Occipital lobe (tissue), 1 donor: ENCODE measurements at regions not wholly inside any gene's neighbourhood (a gene's known extent, or its start where the extent isn't known, plus 50 kb on each side); places are given as distances from the start of the nearest gene placed in this dataset.

Experiments
- DNase-seq: peaks from one replicate; lab custom pipeline; 2025; lab: John Stamatoyannopoulos, UW

DNA sequence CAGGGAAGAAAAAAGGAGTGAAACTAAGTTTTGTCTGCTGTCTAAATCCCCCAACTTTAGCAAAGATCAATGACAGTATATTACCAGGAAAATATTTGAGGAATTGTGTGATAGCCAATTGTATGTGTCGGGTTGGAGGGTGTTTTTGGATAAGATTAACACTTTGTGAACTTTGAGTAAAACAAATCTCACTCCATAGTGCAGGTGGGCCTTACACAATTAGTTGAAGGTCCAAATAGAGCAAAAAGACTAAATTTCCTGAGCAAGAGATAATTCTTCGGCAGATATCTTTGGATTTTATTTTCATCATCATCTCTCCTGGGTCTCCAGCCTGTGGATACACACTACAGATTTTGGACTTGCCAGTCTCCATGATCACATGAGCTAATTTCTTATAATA lies 152.8 kb upstream of the CWC22 start:
- DNase-seq = no peak

DNA sequence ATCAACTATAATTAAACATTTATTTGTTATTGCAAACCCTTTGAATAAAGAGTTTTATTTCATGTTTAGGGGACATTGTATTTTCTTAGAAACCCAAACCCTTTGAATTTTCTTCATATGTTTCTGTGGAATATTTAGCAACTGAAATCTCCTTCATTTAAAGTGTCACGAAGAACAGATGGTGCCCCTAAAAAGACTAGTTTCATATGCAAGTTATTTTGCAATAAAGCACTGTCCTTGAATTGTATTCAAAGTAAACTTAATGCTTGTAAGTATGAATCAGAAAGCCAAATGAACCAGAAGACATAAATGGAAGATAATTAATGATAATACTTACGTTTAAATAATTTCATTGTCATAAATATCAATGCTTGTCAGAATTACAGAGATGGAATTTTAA lies 151.9 kb upstream of the CWC22 start:
- DNase-seq = no peak

DNA sequence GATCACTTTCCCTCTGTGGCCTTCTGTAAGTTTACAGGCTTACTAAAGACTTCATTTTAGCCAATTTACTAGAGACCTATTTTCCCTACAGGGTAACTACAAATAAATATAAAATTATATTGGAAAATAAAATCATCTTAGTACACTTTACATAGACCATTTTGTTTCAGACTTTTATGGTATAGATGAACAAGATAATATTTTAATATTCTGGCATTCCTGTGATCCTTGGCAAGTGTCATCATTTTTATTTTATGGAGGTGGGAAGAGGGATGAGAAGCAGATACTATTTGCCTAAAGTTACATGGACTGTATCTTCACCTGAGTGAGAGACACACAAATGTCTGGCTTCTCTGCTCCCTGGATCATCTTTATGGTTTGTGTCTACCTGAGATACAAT lies 149.6 kb upstream of the CWC22 start:
- DNase-seq = no peak

DNA sequence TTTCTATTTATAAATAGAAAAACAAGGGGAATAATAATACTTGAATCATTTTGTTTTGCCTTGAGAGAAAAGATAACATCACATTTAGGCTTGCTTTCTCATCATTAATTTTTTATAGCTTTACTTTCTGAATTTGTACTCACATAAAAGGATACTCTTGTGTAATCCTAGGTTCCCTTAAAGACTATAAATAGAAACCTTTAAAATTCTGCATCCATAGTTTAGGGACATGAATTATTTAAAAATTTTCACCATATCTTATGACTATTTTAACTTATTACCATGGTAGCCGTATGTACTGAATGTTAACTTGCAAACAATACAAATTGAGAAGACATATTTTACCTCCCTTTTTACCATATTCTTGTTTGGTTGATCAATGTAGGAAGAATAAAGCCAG lies 143.5 kb upstream of the CWC22 start:
- no peak for DNase-seq

DNA sequence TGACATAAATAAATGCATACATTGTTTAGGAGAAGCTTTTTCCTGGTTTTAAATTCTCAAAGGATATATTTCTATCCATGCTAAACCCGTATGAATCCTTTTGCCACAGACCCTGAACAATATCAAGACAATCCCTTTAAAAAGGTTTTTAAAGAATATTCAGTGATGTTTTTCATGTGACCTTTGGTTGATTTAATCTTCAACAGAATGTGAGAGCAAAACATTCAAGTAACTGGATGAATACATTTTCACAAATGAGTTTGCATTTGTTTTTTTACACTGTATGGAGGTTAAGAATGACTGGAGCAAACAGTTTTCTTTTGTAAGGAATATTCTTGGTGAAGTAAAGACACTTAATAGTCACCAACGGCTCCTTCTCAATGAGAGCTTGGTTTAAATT lies 139.4 kb upstream of the CWC22 start:
- no peak for DNase-seq

DNA sequence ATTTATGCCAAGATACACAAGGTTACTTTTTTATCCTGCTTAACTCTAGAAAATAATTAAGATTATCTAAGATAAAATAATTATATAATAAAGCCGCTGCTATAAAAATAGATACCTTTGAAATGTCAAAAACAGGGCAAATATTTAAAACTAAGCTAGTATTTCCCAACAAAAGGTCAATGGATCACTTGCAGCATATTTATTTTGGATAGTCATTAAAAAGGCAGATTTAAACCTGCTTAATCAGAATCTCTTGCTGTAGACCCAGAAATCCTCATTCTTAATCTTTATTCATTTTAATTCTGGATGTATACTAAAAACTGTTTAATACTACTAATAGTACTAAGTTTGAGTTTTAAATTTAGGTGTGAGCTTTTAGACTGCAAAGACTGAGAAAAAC lies 139.0 kb upstream of the CWC22 start:
- DNase-seq = no peak

DNA sequence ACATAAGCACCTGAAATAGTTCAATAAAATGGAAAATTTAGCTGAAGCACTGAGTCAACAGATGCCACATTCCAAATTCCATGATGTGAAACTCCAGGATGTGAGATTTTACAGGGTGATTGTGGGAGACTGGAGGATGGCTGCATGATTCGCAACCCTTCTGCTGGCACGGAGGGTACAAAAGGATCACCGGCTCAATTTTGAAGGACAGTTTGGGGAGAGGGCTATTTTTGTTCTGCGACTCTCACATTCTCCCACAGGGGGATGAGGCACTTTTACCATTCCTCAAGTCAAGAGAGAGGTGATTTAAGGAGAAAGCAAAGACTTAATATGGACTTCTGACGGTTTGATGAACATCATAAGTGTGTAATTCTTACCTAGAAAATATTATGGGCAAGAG lies 138.1 kb upstream of the CWC22 start:
- DNase-seq = no peak

DNA sequence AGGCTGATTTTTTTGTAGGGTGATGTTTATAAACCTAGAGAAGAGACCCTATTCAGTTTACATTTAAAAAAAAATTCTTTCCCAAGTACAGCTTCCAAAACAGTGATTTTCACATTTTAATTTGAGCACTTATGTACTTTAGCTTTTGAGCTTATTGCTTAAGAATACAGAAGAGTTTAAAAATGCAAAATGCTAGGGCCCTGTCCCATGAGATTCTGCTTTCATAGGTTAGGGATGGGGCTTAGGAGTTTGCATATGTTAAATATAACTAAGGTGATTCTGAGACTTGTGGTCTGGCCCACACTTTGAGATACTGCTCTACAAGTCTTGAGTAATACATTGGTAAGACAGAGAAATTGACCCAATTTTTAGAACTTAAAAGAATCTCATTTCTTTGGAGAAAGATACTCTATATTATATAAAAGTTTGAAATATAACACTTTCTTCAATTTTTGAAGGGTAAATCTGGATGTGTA lies 137.3 kb upstream of the CWC22 start:
- DNase-seq = no peak

DNA sequence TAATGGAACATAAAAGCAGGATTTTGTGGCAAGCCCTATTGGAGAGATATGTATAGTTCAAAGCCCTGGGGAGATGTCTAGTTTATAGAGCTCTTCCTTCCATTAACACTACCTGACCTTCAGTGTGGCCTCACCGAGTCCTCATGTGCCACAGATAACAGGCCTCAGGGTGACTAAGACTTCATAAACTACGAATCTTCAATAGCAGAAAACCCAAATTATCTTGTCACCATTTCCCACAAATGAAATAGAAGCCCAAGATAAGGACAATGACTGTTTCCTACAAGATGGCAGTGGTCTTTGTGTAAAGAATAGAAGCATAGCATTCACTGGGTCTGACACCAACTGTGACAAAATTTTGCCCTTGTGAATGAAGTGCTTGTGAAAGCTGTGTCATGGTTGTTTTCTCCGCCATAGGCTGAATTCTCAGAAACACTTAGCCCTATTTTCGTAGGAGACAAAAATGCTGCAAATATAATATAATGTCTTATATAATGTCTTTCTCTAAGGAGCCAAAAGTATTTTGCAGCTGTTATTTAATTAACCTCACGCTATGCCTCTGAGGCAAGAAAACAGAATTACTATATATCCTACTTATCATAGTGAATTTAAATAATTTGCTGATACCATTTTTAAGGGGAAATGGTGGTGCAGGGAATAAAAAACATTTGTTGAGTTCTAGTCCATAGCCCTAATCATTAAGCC lies 136.7 kb upstream of the CWC22 start:
- no peak for DNase-seq

DNA sequence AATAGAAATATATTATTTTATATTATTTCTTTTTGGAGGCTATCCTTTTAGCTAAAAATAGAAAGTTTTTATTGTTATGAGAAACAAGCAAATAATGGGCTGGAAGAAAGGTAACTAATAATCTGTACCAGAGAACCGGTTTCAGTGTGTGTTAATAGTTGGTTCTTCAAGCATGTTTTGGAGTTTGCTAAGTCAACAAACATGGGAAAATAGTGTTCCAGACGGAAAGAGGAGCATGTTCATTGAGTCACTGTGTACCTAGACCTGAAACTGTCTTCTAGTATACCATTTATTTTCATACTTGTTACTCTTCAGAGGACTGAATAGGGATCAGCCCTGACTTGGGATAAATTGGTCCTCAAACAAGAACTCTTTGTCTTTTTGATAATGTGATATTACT lies 134.5 kb upstream of the CWC22 start:
- no peak for DNase-seq

DNA sequence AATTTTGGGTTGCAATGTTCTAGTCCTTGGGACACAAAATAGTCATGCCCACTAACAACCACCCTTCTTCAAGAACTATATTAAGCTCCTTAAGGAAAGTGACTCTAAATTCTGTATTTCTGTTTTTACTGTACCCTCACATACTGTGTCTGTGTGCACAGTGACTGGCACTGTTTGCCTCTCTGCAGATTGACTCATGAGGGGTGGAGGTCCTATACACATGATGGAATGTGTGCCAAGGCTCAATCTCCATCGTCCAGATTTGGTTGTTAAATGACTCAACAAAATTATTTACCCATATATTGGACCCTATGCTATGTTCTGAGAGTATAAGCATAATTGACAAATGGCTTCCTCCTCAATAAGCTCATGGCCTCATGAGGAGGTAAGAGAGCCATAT lies 126.6 kb upstream of the CWC22 start:
- DNase-seq = no peak

DNA sequence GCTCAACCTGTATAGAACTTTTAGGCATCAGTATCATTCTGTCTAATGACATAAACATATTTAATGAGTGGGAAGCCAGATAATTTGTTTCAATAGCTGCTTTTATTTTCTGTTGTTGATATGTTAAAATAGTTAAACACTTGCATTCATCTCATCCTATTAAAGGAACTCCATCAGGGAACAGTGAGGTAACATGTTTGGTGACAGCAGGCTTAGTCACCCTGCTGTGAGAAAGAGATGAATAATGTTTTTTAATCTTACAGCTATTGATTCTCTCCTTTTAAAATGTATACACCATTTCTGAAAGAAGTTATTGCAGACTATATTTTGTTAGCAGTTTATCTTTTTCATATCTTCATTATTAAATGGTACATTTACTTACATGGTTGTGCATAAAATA lies 123.3 kb upstream of the CWC22 start:
- DNase-seq = no peak

DNA sequence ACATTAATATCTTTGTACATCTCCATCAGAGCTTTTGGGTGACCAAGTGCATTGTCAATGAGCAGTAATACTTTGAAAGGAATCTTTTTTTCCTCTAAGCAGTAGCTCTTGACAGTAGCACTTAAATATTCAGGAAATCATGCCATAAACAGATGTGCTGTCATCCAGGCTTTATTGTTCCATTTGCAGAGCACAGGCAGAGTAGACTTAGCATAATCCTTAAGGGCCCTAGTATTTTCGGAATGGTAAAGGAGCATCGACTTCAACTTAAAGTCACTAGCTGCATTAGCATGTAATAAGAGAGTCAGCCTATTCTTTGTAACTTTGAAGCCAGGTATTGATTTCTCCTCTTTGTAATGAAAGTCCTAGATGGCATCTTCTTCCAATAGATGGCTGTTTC lies 121.8 kb upstream of the CWC22 start:
- DNase-seq = no peak

DNA sequence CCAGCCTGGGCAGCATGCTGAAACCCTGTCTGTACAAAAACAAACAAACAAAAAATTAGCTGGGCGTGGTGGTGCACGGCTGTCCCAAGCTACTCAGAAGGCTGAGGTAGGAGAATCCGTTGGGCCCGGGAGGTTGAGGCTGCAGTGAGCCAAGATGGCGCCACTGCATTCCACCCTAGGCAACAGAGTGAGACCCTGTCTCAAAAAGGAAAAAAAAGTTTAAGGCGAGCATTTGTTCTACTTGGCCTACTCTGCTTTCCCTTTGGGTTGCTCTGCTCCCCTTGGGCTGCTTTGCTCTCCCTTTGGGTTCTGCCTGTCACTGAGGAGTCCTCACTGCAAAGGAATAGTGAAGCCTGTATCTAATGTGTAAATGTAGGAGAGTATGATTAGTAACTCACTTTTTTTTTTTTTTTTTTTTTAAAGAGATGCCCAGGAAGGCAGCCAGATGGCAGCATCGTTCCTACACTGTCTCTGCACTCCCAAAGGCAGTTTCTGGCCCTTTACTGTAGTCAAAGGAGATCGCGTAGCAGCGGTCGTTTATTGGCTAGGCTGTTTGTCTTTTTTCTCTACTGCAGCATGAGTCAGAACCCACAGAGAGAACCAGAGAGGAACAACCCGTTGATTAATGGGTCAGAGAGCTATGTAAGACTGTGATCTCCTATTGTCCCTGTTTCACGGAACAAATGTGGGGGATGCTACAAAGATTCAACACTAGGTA lies 118.3 kb upstream of the CWC22 start:
- DNase-seq = peak; percentile 64

DNA sequence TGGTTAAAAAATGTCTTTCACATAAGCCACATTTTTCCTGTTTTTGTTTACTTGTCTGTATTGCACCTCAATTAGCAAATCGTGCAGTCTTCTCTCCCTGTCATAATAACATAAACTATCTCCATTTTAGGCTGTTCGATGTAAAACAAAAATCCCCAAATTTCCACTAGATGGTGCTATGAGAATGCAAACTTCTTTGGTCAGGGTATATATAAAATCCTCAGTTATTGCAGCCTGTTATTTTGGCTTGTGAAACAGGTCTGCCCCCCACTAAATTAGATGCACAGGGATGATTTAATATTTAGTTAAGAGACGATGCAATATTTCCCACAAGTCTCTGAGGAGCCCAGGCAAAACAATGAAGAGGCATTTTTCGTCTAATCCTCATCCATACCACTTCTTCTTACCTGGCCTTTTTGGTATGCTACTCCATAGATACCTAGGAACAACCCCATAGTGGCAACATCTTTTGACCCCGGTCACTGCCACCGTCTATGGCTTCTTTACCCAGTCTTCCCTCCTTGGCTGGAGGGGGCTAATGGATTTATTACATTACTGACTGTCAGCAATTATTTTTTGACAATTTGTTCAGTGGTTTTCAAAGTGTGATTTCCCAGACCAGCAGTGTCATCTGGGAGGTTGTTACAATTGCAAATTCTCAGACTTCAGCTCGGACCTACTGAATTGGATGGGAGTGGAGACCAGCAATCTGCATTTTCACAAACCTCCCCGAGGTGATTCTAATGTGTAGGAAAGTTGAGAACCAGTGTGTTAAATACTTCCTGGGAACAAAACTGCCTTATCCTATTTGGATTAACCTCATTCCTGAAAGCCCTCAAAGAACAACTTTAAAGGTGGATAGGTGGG lies 117.4 kb upstream of the CWC22 start:
- no peak for DNase-seq

DNA sequence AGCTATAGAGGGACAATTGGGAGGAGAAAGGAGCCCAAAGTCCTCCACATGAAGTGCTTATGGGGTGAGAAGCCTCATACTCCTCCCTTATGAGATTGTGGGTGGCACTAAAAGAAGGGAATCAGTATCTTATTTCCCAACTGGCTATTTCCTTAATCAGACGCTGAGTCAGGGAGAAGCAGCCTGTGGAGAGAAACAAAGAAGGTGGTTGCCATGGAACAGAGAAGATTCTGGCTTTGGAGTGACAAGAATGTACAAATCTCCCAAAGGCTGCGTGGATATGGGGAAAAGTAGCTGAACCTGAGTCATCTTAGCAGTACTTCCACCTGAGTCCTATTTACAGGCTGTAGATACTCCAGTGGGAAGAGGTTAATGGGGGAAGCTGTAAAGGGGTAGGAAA lies 115.8 kb upstream of the CWC22 start:
- no peak for DNase-seq

DNA sequence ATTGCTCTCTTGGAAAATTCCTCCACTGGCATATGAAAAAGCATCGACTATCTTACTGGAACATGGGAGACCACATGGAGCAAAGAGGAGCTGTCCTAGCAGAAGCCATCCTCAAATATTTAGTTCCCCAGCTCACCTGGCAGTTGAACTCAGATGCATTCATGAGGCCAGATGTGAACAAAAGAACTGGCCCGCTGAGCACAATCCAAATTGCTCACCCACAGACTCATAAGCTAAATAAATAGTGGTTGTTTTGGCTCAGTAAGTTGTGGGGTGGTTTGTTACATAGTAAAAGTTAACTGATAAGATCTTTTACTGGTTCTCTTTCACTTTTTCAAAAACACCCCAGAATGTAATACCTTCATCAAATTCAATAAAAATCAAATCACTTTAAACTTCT lies 108.6 kb upstream of the CWC22 start:
- no peak for DNase-seq

DNA sequence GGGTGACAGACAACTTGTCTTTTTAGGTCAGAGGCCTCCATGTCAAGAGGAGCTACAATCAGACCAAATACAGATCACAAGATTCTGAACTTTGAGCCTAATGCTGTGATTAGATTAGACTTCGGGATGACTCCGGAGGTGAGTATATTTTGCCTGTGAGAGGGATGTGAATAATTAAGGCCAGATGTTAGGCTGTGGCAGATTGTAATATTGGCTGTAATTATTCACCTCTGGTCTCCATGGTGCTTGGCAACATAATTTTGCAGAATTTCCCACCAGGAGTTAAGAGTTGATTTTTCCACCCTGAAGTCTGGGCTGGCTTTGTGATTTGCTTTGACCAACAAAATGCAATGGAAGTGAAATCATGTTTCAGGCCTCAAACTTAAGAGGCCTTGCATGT lies 108.2 kb upstream of the CWC22 start:
- DNase-seq = no peak

DNA sequence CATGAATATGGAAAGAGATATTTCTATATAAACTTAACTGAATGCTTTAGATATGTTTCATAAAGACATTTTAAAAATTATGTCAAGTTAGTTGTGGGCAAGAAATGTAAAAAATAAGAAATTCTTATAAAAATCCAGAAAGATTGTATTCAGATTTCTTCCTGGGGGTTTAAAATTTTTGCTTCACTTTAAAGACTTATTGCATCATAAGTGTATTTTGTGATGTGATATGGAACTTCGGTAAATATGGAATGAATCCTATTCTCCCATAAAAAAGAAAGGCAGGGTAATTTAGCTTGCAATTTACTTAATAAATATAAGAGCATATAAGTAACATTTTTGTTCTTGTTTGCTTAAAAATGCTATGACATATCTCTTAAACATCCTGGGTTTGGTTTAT lies 104.8 kb upstream of the CWC22 start:
- no peak for DNase-seq

DNA sequence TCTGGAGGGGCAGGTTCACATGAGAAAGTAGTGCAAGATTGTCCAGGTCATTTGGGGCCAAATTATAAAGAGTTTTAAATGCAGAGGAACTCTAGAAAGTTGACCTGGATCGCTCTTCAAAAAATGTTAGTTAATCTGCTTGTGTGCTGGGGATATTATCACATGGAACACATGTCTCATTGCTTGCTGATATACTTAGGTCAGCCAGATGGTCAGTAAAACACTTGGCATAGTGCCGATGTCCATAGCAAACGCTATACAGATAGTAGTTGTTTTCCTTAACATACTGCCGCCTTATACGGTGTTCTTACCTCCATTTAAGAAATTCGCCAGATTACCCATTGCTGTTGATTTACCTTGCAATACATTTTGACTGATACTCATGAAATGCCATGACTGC lies 103.4 kb upstream of the CWC22 start:
- DNase-seq = no peak

DNA sequence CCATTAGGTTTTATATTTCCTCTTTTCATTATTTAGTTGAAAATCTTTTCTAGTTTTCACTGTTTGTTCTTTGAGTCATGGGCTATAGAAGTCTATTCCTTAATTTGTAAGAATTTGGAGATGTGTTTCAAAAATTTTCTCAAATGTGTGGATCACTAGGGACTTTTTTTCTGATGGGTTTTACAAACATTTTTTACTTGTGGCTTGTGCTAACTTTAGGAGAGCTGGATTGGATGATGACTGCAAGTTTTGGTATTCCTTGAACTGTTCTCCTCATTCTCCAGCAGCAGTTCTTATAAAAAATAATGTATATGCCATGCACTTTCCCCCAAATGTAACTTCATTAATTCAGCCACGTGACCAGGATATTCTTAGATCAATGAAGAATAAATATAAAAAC lies 94.7 kb upstream of the CWC22 start:
- no peak for DNase-seq

DNA sequence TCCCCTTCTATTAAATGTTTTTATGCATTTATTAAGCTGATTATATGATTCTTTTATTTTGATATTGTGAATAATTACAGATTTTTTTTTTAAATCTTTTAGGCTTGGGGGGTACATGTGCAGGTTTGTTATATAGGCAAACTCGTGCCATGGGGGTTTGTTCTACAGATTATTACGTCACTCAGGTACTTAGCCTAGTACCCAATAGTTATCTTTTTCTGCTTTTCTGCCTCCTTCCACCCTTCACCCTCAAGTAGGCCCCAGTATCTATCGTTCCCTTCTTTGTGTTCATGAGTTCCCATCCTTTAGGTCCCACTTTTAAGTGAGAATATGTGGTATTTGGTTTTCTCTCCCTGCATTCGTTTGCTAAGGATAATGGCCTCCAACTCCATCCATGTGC lies 92.2 kb upstream of the CWC22 start:
- no peak for DNase-seq

DNA sequence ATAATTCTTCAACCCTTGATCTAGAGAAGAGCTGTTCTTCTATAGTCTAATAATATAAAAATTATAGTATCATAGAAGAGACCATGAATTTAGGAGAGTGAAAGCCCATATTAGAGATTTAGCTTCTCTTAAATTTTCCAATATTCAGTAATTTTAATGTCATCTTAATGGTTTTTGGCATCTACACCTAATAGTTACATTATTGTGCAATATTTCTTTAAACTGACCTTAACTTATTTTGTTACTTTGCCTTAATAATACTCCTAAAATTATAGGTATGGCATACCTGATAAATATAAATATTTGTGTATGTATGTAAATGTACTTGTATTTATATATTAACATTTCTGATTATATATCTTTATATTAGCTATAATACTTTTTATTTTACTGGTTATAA lies 78.0 kb upstream of the CWC22 start:
- no peak for DNase-seq
